Pancreas (tissue), 10 donors: ENCODE measurements at regions not wholly inside any gene's neighbourhood (a gene's known extent, or its start where the extent isn't known, plus 50 kb on each side); places are given as distances from the start of the nearest gene placed in this dataset.

Source experiments
- ATAC-seq, 4 donors: fragments of 200-7000 bp; cut with Tn5 transposase; one replicate each; pipeline versions ENCODE4 v1.8.0 to v1.9.1; 2020; ENCODE audit warnings: mild to moderate bottlenecking in 4 of 4, moderate library complexity in 4 of 4
- DNase-seq, 6 donors: peaks; one replicate each; pipeline ENCODE4 v3.0.0-alpha.2; 2020
- FAIRE-seq: peaks from 2 replicates; lab custom pipeline; 2012; peaks lifted over from hg19 to GRCh38; lab: Jason Lieb, UNC
- H3K27ac ChIP-seq, 4 donors: fragments of 200-600 bp; sonication (generic); 1 replicate in 3 of 4; 2 replicates in 1 of 4; pipeline versions ENCODE4 v1.5.0 to v1.8.0; 2020
- H3K27me3 ChIP-seq, 4 donors: fragments of 200-600 bp; one replicate each; pipeline ENCODE4 v1.8.0; 2021
- H3K36me3 ChIP-seq, 3 donors: fragments of 200-600 bp; sonication (generic) in 1 of 3; one replicate each; pipeline versions ENCODE4 v1.5.0 to v1.8.0; 2020 to 2021
- H3K4me1 ChIP-seq, 3 donors: fragments of 200-600 bp; one replicate each; pipeline ENCODE4 v1.8.0; 2021
- H3K4me3 ChIP-seq, 4 donors: fragments of 200-600 bp; sonication (generic) in 2 of 4; one replicate each; pipeline versions ENCODE4 v1.5.0 to v1.8.0; 2020 to 2021
- H3K9me3 ChIP-seq, 4 donors: fragments of 200-600 bp; one replicate each; pipeline ENCODE4 v1.8.0; 2021
- WGBS, 2 donors: extraction: QIAGEN DNeasy Blood & Tissue Kit; methylation state at CpG; one replicate each; pipeline ENCODE4 v1.1.7; 2013; 5-methylcytosine and 5-hydroxymethylcytosine counted together
- intact Hi-C, 3 donors: fragments of 100-400 bp; cut with DNase I; formaldehyde crosslinking; loops; one replicate each; pipeline versions ENCODE4 v1.11.1 to v1.14.2; 2022
- TF ChIP-seq, protein P1 (sequence below), 4 donors: fragments of 200-600 bp; sonication (generic) in 3 of 4; IDR thresholded peaks; one replicate each; pipeline versions ENCODE4 v1.5.0 to v1.8.0; 2021; ENCODE audit warnings: antibody characterized with exemption in 4 of 4
- donor health status: healthy with polysubstance abuse.
- donor health status: DM: no; HTN: no; CAD: no; lungs with moderate emphysema.
- donor health status: DM: no; HTN: no; CAD: no.
- donor health status: control.
- donor health status: control.
- donor health status: Bipolar disorder and iron deficiency.
- donor health status: DM: yes; HTN: yes; CAD: no.
- donor health status: DM: no; HTN: no; CAD: no.
- donor health status: DM: no; HTN: no; CAD: no.
- donor health status: DM: yes; HTN: yes; CAD: no.

DNA sequence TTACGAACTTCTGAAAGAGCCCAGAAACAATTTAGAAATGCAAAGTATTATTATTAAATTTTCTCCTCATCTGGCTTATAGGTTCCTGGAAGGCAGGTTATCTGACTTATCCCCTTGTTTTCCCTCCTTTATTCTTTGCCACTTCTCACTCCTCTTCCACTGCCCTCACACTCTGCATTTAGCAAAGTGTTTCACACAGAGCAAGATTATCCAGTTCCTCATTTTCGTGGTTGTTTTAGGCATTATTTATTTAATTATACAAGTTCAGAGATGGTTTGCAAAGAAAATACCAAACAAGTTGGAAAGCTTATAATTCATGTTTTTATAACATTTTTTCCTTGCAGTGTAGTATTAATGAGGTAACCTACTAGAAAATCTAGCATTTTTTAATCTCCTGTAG is 544.9 kb downstream of the NSUN3 start:
- TF ChIP-seq, protein P1, sequence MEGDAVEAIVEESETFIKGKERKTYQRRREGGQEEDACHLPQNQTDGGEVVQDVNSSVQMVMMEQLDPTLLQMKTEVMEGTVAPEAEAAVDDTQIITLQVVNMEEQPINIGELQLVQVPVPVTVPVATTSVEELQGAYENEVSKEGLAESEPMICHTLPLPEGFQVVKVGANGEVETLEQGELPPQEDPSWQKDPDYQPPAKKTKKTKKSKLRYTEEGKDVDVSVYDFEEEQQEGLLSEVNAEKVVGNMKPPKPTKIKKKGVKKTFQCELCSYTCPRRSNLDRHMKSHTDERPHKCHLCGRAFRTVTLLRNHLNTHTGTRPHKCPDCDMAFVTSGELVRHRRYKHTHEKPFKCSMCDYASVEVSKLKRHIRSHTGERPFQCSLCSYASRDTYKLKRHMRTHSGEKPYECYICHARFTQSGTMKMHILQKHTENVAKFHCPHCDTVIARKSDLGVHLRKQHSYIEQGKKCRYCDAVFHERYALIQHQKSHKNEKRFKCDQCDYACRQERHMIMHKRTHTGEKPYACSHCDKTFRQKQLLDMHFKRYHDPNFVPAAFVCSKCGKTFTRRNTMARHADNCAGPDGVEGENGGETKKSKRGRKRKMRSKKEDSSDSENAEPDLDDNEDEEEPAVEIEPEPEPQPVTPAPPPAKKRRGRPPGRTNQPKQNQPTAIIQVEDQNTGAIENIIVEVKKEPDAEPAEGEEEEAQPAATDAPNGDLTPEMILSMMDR (IDR thresholded peaks at IDR 0.05), result no peak
- Histone ChIP-seq H3K4me1 (no peaks in the 10 kb centered on the region), H3K27me3 (no peaks in the 10 kb centered on the region), H3K4me3 (no peak overlapping the region), H3K27ac (no peak overlapping the region), H3K36me3 (no peaks in the 10 kb centered on the region), H3K9me3 (no peaks in the 10 kb centered on the region)
- no peak for DNase-seq
- FAIRE-seq, result no peak
- 58 to 62% methylated on average over 2 of the region's 2 CpGs for WGBS, 2 donors
- intact Hi-C loops, result no loop called here
- no peak for ATAC-seq

GRCh38 chr3:94609908-94610307 is 547.0 kb downstream of the NSUN3 start:
- no peaks in the 10 kb centered on the region for H3K27me3 ChIP-seq
- intact Hi-C loops, result no loop called here
- H3K4me1 ChIP-seq, result peaks cover 0 to 6% (median 4%) of the 10 kb centered on the region in 3 donors
- H3K36me3 ChIP-seq, result no peaks in the 10 kb centered on the region
- no peak overlapping the region for H3K4me3 ChIP-seq
- H3K27ac ChIP-seq, result no peak overlapping the region
- DNase-seq (no peak), ATAC-seq (no peak), FAIRE-seq (no peak)
- WGBS, 2 donors, result 89 to 91% methylated on average over 3 of the region's 3 CpGs
- TF ChIP-seq, protein P1 (IDR thresholded peaks at IDR 0.05), result no peak
- H3K9me3 ChIP-seq, result no peaks in the 10 kb centered on the region

DNA sequence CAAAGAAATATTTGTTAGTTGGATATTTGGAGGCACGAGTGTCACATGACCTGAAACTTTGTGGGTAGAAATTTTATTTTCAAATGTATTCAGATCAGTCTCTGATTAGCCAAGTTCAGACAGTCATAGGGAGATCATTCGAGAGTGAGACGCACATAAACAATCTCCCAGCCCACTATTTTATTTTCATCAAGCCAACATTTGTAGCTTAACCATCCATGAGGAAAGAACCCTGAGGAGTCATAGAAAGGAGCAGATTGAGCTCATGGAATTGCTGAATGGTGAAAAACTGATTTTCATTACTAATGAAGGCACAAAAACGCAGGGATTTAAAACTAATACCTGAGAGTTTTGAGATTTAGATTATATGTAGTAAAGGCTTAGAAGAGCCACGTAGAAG is 548.7 kb downstream of the NSUN3 start:
- 88 to 91% methylated on average over 5 of the region's 5 CpGs for WGBS, 2 donors
- no peak for FAIRE-seq
- peaks cover under 1 to 7% (median 6%) of the 10 kb centered on the region in 3 donors for H3K4me1 ChIP-seq
- H3K36me3 ChIP-seq, result no peaks in the 10 kb centered on the region
- H3K9me3 ChIP-seq, result no peaks in the 10 kb centered on the region
- TF ChIP-seq, protein P1 (IDR thresholded peaks at IDR 0.05), result no peak
- no peak overlapping the region for H3K27ac ChIP-seq
- H3K4me3 ChIP-seq, result no peak overlapping the region
- no peaks in the 10 kb centered on the region for H3K27me3 ChIP-seq
- ATAC-seq, result no peak
- no peak for DNase-seq
- intact Hi-C loops, result no loop called here

DNA sequence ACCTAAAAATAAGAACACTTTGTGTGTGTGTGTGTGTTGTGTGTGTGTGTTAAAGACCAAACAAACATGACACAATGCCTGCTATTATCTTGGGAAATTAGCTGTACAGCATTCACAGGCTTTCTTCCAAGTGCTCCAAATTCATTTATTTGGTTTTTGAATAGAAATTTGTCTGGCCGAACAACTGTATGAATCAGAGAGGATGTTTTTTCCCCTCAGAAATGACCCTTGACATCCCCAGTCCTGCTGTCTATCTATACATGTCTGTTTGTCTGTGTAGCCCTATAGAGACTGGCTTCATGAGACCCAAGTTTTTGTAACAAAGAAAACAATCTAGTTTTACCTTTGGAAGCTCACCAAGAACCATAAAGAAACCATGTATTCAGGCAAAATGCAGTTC is 549.8 kb downstream of the NSUN3 start:
- Histone ChIP-seq H3K9me3 (no peaks in the 10 kb centered on the region), H3K27ac (no peak overlapping the region), H3K4me3 (no peak overlapping the region), H3K4me1 (peaks cover 7 to 15% (median 13%) of the 10 kb centered on the region in 3 donors), H3K27me3 (no peaks in the 10 kb centered on the region), H3K36me3 (no peaks in the 10 kb centered on the region)
- FAIRE-seq (no peak), ATAC-seq (no peak), DNase-seq (no peak)
- intact Hi-C loops, result no loop called here
- TF ChIP-seq, protein P1 (IDR thresholded peaks at IDR 0.05), result no peak
- 84 to 89% methylated on average over 1 of the region's 1 CpG for WGBS, 2 donors

DNA sequence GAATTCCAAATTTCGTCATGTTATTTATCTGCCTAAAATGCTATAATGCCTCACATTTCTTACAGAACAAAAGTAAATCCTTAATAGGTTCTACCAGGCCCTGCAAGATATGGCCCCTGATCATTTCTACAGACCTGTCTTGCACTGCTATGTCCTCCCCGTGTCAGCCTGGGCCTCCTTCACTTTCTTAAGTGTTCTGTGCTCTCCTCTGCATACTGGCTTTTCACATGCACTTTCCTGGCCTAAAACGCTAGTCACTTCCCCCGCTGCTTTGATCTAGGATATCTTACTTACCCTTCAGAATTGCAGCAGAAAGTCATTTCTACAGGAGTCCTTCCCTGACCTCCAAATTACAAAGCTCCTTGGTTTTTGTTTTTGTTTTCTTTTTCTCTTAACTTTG is 551.3 kb downstream of the NSUN3 start:
- WGBS, 2 donors, result 82% methylated on average over 4 of the region's 4 CpGs
- DNase-seq (no peak), ATAC-seq (no peak), FAIRE-seq (no peak)
- Histone ChIP-seq H3K4me1 (peaks cover 7 to 27% (median 17%) of the 10 kb centered on the region in 3 donors), H3K27me3 (no peaks in the 10 kb centered on the region), H3K4me3 (no peak overlapping the region), H3K27ac (no peak overlapping the region), H3K36me3 (no peaks in the 10 kb centered on the region), H3K9me3 (no peaks in the 10 kb centered on the region)
- TF ChIP-seq, protein P1 (IDR thresholded peaks at IDR 0.05), result no peak
- intact Hi-C loops, result no loop called here
